ENCODE measurements at regions not wholly inside any gene's neighbourhood (a gene's known extent, or its start where the extent isn't known, plus 50 kb on each side); places are given as distances from the start of the nearest gene placed in this dataset.

GRCh38 chr6:140500849-140501248, 1126.4 kb upstream of the CITED2 start:
- H4K20me1 ChIP-seq (replicated peaks; ENCODE audit: control insufficient read depth, insufficient read depth, low read length): no peaks in the 10 kb centered on the region
- no peak for FAIRE-seq
- H3K9ac ChIP-seq (ENCODE audit: insufficient read depth in 1 of 2, low read depth in 2 of 2, low read length in 2 of 2): no peak overlapping the region
- no peak overlapping the region for H3K27ac ChIP-seq (ENCODE audit: extremely low read depth, low read depth, low read length)
- CTCF ChIA-PET (ENCODE audit: low intra/inter-chr PET ratio): no interaction called here
- 37% methylated on average over 3 of the region's 3 CpGs for WGBS (ENCODE audit: insufficient coverage, low coverage, missing lambda C conversion rate)
- intact Hi-C loops (cut with micrococcal nuclease): no loop called here
- no peaks in the 10 kb centered on the region for H3K79me2 ChIP-seq (ENCODE audit: control insufficient read depth, insufficient read depth, low read length)
- TF ChIP-seq SNRNP70 (optimal IDR thresholded peaks at IDR 0.05; ENCODE audit: low read depth, low read length) (no peak), HES1 (IDR thresholded peaks at IDR 0.05; ENCODE audit: low read depth) (no peak), TOE1 (IDR thresholded peaks at IDR 0.05; ENCODE audit: borderline replicate concordance) (no peak), TOE1 (CRISPR knock-in tag; IDR thresholded peaks at IDR 0.05; ENCODE audit: borderline replicate concordance, low read depth) (no peak), ZNF707 (CRISPR knock-in tag; conservative IDR thresholded peaks at IDR 0.05) (no peak), TAF9B (IDR thresholded peaks at IDR 0.05; ENCODE audit: partially characterized antibody) (no peak), MTF1 (CRISPR knock-in tag; IDR thresholded peaks at IDR 0.05; ENCODE audit: borderline replicate concordance) (no peak), ETS1 (conservative IDR thresholded peaks at IDR 0.05; ENCODE audit: control insufficient read depth, low read depth, low read length) (no peak), ARID3B (CRISPR knock-in tag; IDR thresholded peaks at IDR 0.05; ENCODE audit: borderline replicate concordance) (no peak), TCFL5 (CRISPR knock-in tag; conservative IDR thresholded peaks at IDR 0.05) (no peak), BCL6 (CRISPR knock-in tag; IDR thresholded peaks at IDR 0.05) (no peak), NCOA2 (IDR thresholded peaks at IDR 0.05; ENCODE audit: partially characterized antibody in 2 of 2) (no peak), SIRT6 (IDR thresholded peaks at IDR 0.05; ENCODE audit: low read depth, low read length) (no peak), ZNF224 (CRISPR knock-in tag; IDR thresholded peaks at IDR 0.05) (no peak), SLC30A9 (CRISPR knock-in tag; IDR thresholded peaks at IDR 0.05) (no peak), STAT5A (IDR thresholded peaks at IDR 0.05; ENCODE audit: borderline replicate concordance, low read length) (no peak), RCOR1 (IDR thresholded peaks at IDR 0.05; ENCODE audit: borderline replicate concordance in 1 of 2, low read depth in 2 of 2, low read length in 2 of 2) (no peak)
- ATAC-seq: no peak
- POLR2A ChIA-PET: no interaction called here
- no peak overlapping the region for H3K4me3 ChIP-seq
- in situ Hi-C loops (cut with MboI): no loop called here
- no peak overlapping the region for H3K4me2 ChIP-seq (ENCODE audit: insufficient read depth, low read length)
- BruUV-seq (replicated peaks): no TSS peak
- H3K4me1 ChIP-seq (replicated peaks in 1 of 2; ENCODE audit: control insufficient read depth in 2 of 2, insufficient read depth in 2 of 2, low read length in 2 of 2): no peaks in the 10 kb centered on the region
- no peak overlapping the region for H2AFZ ChIP-seq (ENCODE audit: low read depth, low read length)
- H3K9me3 ChIP-seq (replicated peaks; ENCODE audit: control insufficient read depth, insufficient read depth, low read depth, low read length): no peaks in the 10 kb centered on the region
- no peaks in the 10 kb centered on the region for H3K36me3 ChIP-seq (ENCODE audit: control insufficient read depth, insufficient read depth, low read length)
- no peak for DNase-seq (ENCODE audit: extremely low read depth in 1 of 4, low spot score in 3 of 4)
- no peaks in the 10 kb centered on the region for H3K27me3 ChIP-seq (ENCODE audit: control insufficient read depth in 2 of 2, insufficient read depth in 2 of 2, low read length in 2 of 2)
- H3K9me1 ChIP-seq (ENCODE audit: control insufficient read depth, insufficient read depth, low read length): no peaks in the 10 kb centered on the region

Measured in K562 (cell line).